Testis (tissue), 2 donors: ENCODE measurements at regions not wholly inside any gene's neighbourhood (a gene's known extent, or its start where the extent isn't known, plus 50 kb on each side); places are given as distances from the start of the nearest gene placed in this dataset.

Experiments used
- CTCF ChIP-seq, 3 experiments: fragments of 450-650 bp in 2 of 3; fragments of 200-600 bp in 1 of 3; sonication (generic) in 1 of 3; IDR thresholded peaks; one replicate each; pipeline ENCODE4 v1.5.1; 2016 to 2019; ENCODE audit warnings: antibody characterized with exemption in 3 of 3, mild to moderate bottlenecking in 2 of 3, moderate library complexity in 1 of 3
- POLR2A ChIP-seq: fragments of 450-650 bp; IDR thresholded peaks from one replicate; pipeline ENCODE4 v1.6.1; 2017; ENCODE audit warnings: antibody characterized with exemption, mild to moderate bottlenecking, moderate library complexity

GRCh38 chr10:130341356-130341755 lies 205.2 kb downstream of the GLRX3 start:
- TF ChIP-seq POLR2A (no peak), CTCF (IDR thresholded peaks at IDR 0.05) (peak in 2 of 3 experiments; percentile 6 to 32)
